ENCODE measurements at regions not wholly inside any gene's neighbourhood (a gene's known extent, or its start where the extent isn't known, plus 50 kb on each side); places are given as distances from the start of the nearest gene placed in this dataset.

DNA sequence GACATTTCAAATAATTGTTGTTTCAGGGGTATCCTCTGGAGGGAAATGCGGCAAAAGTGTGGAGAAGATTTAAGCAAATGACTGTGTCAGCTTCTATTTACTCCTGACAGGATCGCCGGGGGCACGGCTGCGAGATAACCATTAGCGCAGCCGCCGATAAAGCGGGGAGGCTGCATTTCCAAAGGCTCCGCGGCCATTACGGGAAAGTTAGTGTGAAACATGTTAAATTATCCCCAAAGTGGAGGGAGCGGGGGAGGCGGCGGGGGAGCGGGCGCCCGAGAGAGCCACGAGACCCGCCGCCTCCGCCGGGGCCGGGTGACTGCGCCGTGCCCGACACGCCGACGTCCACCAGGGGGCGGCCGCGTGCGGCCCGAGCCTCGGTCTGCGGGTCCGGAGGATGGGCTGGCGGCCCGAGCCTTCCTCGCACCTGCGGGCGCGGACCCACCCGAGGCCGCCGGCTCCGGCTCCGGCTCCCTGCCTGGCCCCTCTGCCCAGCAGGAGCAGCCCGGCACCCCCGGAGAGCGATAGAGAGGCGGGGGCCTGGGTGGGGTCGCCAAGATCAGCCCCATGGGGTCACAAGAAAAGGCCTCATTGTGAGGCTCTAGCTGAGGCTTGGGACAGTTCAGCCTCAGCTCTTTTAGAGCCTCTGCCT lies 74.4 kb upstream of the PAX2 start (continued):
- TF ChIP-seq, protein P1, sequence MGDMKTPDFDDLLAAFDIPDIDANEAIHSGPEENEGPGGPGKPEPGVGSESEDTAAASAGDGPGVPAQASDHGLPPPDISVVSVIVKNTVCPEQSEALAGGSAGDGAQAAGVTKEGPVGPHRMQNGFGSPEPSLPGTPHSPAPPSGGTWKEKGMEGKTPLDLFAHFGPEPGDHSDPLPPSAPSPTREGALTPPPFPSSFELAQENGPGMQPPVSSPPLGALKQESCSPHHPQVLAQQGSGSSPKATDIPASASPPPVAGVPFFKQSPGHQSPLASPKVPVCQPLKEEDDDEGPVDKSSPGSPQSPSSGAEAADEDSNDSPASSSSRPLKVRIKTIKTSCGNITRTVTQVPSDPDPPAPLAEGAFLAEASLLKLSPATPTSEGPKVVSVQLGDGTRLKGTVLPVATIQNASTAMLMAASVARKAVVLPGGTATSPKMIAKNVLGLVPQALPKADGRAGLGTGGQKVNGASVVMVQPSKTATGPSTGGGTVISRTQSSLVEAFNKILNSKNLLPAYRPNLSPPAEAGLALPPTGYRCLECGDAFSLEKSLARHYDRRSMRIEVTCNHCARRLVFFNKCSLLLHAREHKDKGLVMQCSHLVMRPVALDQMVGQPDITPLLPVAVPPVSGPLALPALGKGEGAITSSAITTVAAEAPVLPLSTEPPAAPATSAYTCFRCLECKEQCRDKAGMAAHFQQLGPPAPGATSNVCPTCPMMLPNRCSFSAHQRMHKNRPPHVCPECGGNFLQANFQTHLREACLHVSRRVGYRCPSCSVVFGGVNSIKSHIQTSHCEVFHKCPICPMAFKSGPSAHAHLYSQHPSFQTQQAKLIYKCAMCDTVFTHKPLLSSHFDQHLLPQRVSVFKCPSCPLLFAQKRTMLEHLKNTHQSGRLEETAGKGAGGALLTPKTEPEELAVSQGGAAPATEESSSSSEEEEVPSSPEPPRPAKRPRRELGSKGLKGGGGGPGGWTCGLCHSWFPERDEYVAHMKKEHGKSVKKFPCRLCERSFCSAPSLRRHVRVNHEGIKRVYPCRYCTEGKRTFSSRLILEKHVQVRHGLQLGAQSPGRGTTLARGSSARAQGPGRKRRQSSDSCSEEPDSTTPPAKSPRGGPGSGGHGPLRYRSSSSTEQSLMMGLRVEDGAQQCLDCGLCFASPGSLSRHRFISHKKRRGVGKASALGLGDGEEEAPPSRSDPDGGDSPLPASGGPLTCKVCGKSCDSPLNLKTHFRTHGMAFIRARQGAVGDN (CRISPR knock-in tag; IDR thresholded peaks at IDR 0.05), result peak; percentile 41
- TF ChIP-seq TERF1 (CRISPR knock-in tag; IDR thresholded peaks at IDR 0.05), result no peak
- TF ChIP-seq ZNF850 (CRISPR knock-in tag; conservative IDR thresholded peaks at IDR 0.05), result no peak
- TF ChIP-seq ZFP1 (CRISPR knock-in tag; IDR thresholded peaks at IDR 0.05), result no peak
- no peak for TF ChIP-seq ZNF335 (CRISPR knock-in tag; IDR thresholded peaks at IDR 0.05)
- TF ChIP-seq, protein P2, sequence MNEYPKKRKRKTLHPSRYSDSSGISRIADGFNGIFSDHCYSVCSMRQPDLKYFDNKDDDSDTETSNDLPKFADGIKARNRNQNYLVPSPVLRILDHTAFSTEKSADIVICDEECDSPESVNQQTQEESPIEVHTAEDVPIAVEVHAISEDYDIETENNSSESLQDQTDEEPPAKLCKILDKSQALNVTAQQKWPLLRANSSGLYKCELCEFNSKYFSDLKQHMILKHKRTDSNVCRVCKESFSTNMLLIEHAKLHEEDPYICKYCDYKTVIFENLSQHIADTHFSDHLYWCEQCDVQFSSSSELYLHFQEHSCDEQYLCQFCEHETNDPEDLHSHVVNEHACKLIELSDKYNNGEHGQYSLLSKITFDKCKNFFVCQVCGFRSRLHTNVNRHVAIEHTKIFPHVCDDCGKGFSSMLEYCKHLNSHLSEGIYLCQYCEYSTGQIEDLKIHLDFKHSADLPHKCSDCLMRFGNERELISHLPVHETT (CRISPR knock-in tag; conservative IDR thresholded peaks at IDR 0.05), result no peak
- no peak for TF ChIP-seq ZNF839 (CRISPR knock-in tag; IDR thresholded peaks at IDR 0.05; ENCODE audit: borderline replicate concordance)
- TF ChIP-seq ZNF510 (CRISPR knock-in tag; IDR thresholded peaks at IDR 0.05; ENCODE audit: low read depth), result no peak
- no peak for TF ChIP-seq ZNF557 (CRISPR knock-in tag; IDR thresholded peaks at IDR 0.05)
- peak; percentile 55; the same call in 1 of the 2 replicates for TF ChIP-seq NFKB2 (CRISPR knock-in tag; IDR thresholded peaks at IDR 0.05; ENCODE audit: borderline replicate concordance)
- no peak for TF ChIP-seq ZNF777 (CRISPR knock-in tag; IDR thresholded peaks at IDR 0.05)
- no peak for TF ChIP-seq NR2F1 (CRISPR knock-in tag; IDR thresholded peaks at IDR 0.05)
- TF ChIP-seq RBM39 (IDR thresholded peaks at IDR 0.05; ENCODE audit: low read depth, low read length, poor library complexity, severe bottlenecking), result no peak
- no peak for TF ChIP-seq CSRNP2 (CRISPR knock-in tag; conservative IDR thresholded peaks at IDR 0.05; ENCODE audit: low read depth)
- TF ChIP-seq NR2F2 (IDR thresholded peaks at IDR 0.05; ENCODE audit: borderline replicate concordance, low read depth), result no peak
- no peak for TF ChIP-seq ZBTB42 (CRISPR knock-in tag; IDR thresholded peaks at IDR 0.05)
- TF ChIP-seq MIER2 (CRISPR knock-in tag; IDR thresholded peaks at IDR 0.05), result no peak
- TF ChIP-seq, protein P3, sequence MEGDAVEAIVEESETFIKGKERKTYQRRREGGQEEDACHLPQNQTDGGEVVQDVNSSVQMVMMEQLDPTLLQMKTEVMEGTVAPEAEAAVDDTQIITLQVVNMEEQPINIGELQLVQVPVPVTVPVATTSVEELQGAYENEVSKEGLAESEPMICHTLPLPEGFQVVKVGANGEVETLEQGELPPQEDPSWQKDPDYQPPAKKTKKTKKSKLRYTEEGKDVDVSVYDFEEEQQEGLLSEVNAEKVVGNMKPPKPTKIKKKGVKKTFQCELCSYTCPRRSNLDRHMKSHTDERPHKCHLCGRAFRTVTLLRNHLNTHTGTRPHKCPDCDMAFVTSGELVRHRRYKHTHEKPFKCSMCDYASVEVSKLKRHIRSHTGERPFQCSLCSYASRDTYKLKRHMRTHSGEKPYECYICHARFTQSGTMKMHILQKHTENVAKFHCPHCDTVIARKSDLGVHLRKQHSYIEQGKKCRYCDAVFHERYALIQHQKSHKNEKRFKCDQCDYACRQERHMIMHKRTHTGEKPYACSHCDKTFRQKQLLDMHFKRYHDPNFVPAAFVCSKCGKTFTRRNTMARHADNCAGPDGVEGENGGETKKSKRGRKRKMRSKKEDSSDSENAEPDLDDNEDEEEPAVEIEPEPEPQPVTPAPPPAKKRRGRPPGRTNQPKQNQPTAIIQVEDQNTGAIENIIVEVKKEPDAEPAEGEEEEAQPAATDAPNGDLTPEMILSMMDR (CRISPR knock-in tag; IDR thresholded peaks at IDR 0.05), result peak; percentile 61
- no peak for TF ChIP-seq DNMT1 (CRISPR knock-in tag; IDR thresholded peaks at IDR 0.05)
- TF ChIP-seq ZNF781 (CRISPR knock-in tag; IDR thresholded peaks at IDR 0.05; ENCODE audit: borderline replicate concordance, not compliant biosample characterization), result no peak

All from HepG2 (cell line).